A673 (cell line): ENCODE measurements at regions not wholly inside any gene's neighbourhood (a gene's known extent, or its start where the extent isn't known, plus 50 kb on each side); places are given as distances from the start of the nearest gene placed in this dataset.

Experiments used
- CTCF ChIP-seq: fragments of 300-800, 200-600 bp; sonication (generic); conservative IDR thresholded peaks from 2 replicates; pipeline ENCODE4 v1.5.1; 2017; ENCODE audit warnings: low read depth, mild to moderate bottlenecking, antibody characterized with exemption, low read length, moderate library complexity, mixed read lengths
- EZH2 ChIP-seq: fragments of 200-600 bp; sonication (generic); IDR thresholded peaks from 2 replicates; pipeline ENCODE4 v1.6.1; 2017; ENCODE audit warnings: borderline replicate concordance, low read depth, mild to moderate bottlenecking, mixed read lengths, antibody characterized with exemption, low read length; ENCODE audit not compliant: poor library complexity, severe bottlenecking

GRCh38 chr1:72837781-72838180, 555.4 kb upstream of the NEGR1 start:
- no peak for TF ChIP-seq CTCF
- no peak for TF ChIP-seq EZH2
